ENCODE measurements at regions not wholly inside any gene's neighbourhood (a gene's known extent, or its start where the extent isn't known, plus 50 kb on each side); places are given as distances from the start of the nearest gene placed in this dataset.

DNA sequence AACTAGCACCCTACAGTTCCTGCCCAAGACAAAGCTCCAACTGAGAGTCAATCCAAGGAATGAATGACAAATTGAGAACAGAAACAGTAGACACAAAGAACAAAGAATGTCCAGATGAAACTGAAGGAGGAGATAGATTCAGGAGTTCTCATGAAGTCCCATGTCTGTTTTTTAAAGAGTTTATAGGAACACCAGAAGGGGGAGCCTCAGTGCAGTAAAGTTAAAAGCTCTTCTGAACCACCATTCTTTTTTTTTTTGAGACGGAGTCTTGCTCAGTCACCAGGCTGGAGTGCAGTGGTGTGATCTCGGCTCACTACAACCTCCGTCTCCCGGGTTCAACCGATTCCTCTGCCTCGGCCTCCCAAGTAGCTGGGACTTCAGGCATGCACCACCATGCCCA, 323.6 kb downstream of the MRPL39 start:
- TF ChIP-seq RAD21 (conservative IDR thresholded peaks at IDR 0.05 in 1 of 2, IDR thresholded peaks at IDR 0.05 in 1 of 2) (no peak), EP300 (IDR thresholded peaks at IDR 0.05) (no peak)
- TF ChIP-seq, protein P1, sequence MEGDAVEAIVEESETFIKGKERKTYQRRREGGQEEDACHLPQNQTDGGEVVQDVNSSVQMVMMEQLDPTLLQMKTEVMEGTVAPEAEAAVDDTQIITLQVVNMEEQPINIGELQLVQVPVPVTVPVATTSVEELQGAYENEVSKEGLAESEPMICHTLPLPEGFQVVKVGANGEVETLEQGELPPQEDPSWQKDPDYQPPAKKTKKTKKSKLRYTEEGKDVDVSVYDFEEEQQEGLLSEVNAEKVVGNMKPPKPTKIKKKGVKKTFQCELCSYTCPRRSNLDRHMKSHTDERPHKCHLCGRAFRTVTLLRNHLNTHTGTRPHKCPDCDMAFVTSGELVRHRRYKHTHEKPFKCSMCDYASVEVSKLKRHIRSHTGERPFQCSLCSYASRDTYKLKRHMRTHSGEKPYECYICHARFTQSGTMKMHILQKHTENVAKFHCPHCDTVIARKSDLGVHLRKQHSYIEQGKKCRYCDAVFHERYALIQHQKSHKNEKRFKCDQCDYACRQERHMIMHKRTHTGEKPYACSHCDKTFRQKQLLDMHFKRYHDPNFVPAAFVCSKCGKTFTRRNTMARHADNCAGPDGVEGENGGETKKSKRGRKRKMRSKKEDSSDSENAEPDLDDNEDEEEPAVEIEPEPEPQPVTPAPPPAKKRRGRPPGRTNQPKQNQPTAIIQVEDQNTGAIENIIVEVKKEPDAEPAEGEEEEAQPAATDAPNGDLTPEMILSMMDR (IDR thresholded peaks at IDR 0.05) = no peak
- TF ChIP-seq, protein P2, sequence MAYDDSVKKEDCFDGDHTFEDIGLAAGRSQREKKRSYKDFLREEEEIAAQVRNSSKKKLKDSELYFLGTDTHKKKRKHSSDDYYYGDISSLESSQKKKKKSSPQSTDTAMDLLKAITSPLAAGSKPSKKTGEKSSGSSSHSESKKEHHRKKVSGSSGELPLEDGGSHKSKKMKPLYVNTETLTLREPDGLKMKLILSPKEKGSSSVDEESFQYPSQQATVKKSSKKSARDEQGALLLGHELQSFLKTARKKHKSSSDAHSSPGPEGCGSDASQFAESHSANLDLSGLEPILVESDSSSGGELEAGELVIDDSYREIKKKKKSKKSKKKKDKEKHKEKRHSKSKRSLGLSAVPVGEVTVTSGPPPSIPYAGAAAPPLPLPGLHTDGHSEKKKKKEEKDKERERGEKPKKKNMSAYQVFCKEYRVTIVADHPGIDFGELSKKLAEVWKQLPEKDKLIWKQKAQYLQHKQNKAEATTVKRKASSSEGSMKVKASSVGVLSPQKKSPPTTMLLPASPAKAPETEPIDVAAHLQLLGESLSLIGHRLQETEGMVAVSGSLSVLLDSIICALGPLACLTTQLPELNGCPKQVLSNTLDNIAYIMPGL (CRISPR knock-in tag; IDR thresholded peaks at IDR 0.05; ENCODE audit: borderline replicate concordance) = no peak

Measured in A549 (cell line).